ENCODE measurements at regions not wholly inside any gene's neighbourhood (a gene's known extent, or its start where the extent isn't known, plus 50 kb on each side); places are given as distances from the start of the nearest gene placed in this dataset.
A peak's percentile ranks its signal among the peaks of the same experiment; 100 is the strongest.
"Not testable (repeated sequence)": the region's sequence is repeated elsewhere in the genome, so short reads cannot be mapped to it uniquely, and the experiment has no call there.

GRCh38 chr10:62980687-62981086 lies 152.4 kb upstream of the NRBF2 start:
- no peak for DNase-seq (ENCODE audit: low spot score)
- Mint-ChIP-seq H3K27me3 (ENCODE audit: low read depth) (no peaks in the 10 kb centered on the region), H3K4me1 (ENCODE audit: low read depth) (no peaks in the 10 kb centered on the region), H3K36me3 (ENCODE audit: low read depth) (no peaks in the 10 kb centered on the region), H3K4me3 (ENCODE audit: unreplicated experiment) (no peak overlapping the region), H3K9me3 (ENCODE audit: low read depth) (peaks cover 1% of the 10 kb centered on the region), H3K27ac (ENCODE audit: unreplicated experiment) (no peak overlapping the region)
- TF ChIP-seq CTCF (IDR thresholded peaks at IDR 0.05): no peak

- DNase-seq (ENCODE audit: low spot score): no peak
- TF ChIP-seq CTCF (IDR thresholded peaks at IDR 0.05): no peak
- Mint-ChIP-seq H3K4me3 (ENCODE audit: unreplicated experiment) (no peak overlapping the region), H3K9me3 (ENCODE audit: low read depth) (peaks cover 9% of the 10 kb centered on the region), H3K27ac (ENCODE audit: unreplicated experiment) (no peak overlapping the region), H3K27me3 (ENCODE audit: low read depth) (no peaks in the 10 kb centered on the region), H3K4me1 (ENCODE audit: low read depth) (no peaks in the 10 kb centered on the region), H3K36me3 (ENCODE audit: low read depth) (peaks cover 2% of the 10 kb centered on the region)
Measured at GRCh38 chr10:62979921-62980320, 153.2 kb upstream of the NRBF2 start.

- H3K4me3 Mint-ChIP-seq (ENCODE audit: unreplicated experiment): no peak overlapping the region
- DNase-seq (ENCODE audit: low spot score): no peak
- no peak overlapping the region for H3K27ac Mint-ChIP-seq (ENCODE audit: unreplicated experiment)
- TF ChIP-seq CTCF (IDR thresholded peaks at IDR 0.05): no peak
- H3K9me3 Mint-ChIP-seq (ENCODE audit: low read depth): peaks cover 10% of the 10 kb centered on the region
- no peaks in the 10 kb centered on the region for H3K27me3 Mint-ChIP-seq (ENCODE audit: low read depth)
- no peaks in the 10 kb centered on the region for H3K4me1 Mint-ChIP-seq (ENCODE audit: low read depth)
- peaks cover 2% of the 10 kb centered on the region for H3K36me3 Mint-ChIP-seq (ENCODE audit: low read depth)
Measured at GRCh38 chr10:62978482-62978881, 154.6 kb upstream of the NRBF2 start.

GRCh38 chr10:62974795-62975194 lies 158.3 kb upstream of the NRBF2 start:
- peaks cover 10% of the 10 kb centered on the region for H3K9me3 Mint-ChIP-seq (ENCODE audit: low read depth)
- H3K36me3 Mint-ChIP-seq (ENCODE audit: low read depth); H3K4me1 Mint-ChIP-seq (ENCODE audit: low read depth); DNase-seq (ENCODE audit: low spot score); H3K4me3 Mint-ChIP-seq (ENCODE audit: unreplicated experiment); H3K27ac Mint-ChIP-seq (ENCODE audit: unreplicated experiment); H3K27me3 Mint-ChIP-seq (ENCODE audit: low read depth): not testable (repeated sequence)

GRCh38 chr10:62972103-62972502 lies 155.9 kb upstream of the EGR2 start:
- H3K27me3 Mint-ChIP-seq (ENCODE audit: low read depth): no peaks in the 10 kb centered on the region
- H3K27ac Mint-ChIP-seq (ENCODE audit: unreplicated experiment): peak overlapping the region; percentile 2
- H3K36me3 Mint-ChIP-seq (ENCODE audit: low read depth): peaks cover 2% of the 10 kb centered on the region
- no peak for TF ChIP-seq CTCF (IDR thresholded peaks at IDR 0.05)
- no peak overlapping the region for H3K4me3 Mint-ChIP-seq (ENCODE audit: unreplicated experiment)
- no peaks in the 10 kb centered on the region for H3K4me1 Mint-ChIP-seq (ENCODE audit: low read depth)
- peaks cover 10% of the 10 kb centered on the region for H3K9me3 Mint-ChIP-seq (ENCODE audit: low read depth)
- DNase-seq (ENCODE audit: low spot score): no peak

GRCh38 chr10:62964026-62964425 lies 147.9 kb upstream of the EGR2 start:
- H3K4me3 Mint-ChIP-seq (ENCODE audit: unreplicated experiment): no peak overlapping the region
- peaks cover 9% of the 10 kb centered on the region for H3K4me1 Mint-ChIP-seq (ENCODE audit: low read depth)
- no peak overlapping the region for H3K27ac Mint-ChIP-seq (ENCODE audit: unreplicated experiment)
- no peaks in the 10 kb centered on the region for H3K27me3 Mint-ChIP-seq (ENCODE audit: low read depth)
- no peak for DNase-seq (ENCODE audit: low spot score)
- no peak for TF ChIP-seq CTCF (IDR thresholded peaks at IDR 0.05)
- no peaks in the 10 kb centered on the region for H3K36me3 Mint-ChIP-seq (ENCODE audit: low read depth)
- peaks cover 3% of the 10 kb centered on the region for H3K9me3 Mint-ChIP-seq (ENCODE audit: low read depth)

All from chondrocyte (in vitro differentiated cells).